Peyer's patch (tissue), 4 donors: ENCODE measurements at regions not wholly inside any gene's neighbourhood (a gene's known extent, or its start where the extent isn't known, plus 50 kb on each side); places are given as distances from the start of the nearest gene placed in this dataset.

Experiments used
- DNase-seq, 3 donors: peaks; one replicate each; pipeline ENCODE4 v3.0.0-alpha.2; 2017 to 2019
- H3K27ac ChIP-seq, 4 donors: fragments of 200-600 bp; sonication (generic); one replicate each; pipeline ENCODE4 v1.5.1; 2016 to 2019
- H3K27me3 ChIP-seq, 2 donors: fragments of 200-600 bp; sonication (generic); one replicate each; pipeline ENCODE4 v1.5.1; 2019
- H3K36me3 ChIP-seq, 3 donors: fragments of 200-600 bp; sonication (generic); one replicate each; pipeline ENCODE4 v1.5.1; 2016 to 2019
- H3K4me1 ChIP-seq, 4 donors: fragments of 200-600 bp; sonication (generic); one replicate each; pipeline ENCODE4 v1.5.1; 2016 to 2019
- H3K4me3 ChIP-seq, 4 donors: fragments of 200-600 bp; sonication (generic); 1 replicate in 3 of 4; 2 replicates in 1 of 4; pipeline ENCODE4 v1.5.1; 2016 to 2019; ENCODE audit warnings: mild to moderate bottlenecking in 1 of 4
- H3K9me3 ChIP-seq, 4 donors: fragments of 200-600 bp; sonication (generic); one replicate each; pipeline ENCODE4 v1.5.1; 2016 to 2019; ENCODE audit warnings: mild to moderate bottlenecking in 1 of 4
- CTCF ChIP-seq, 6 experiments: fragments of 450-650 bp in 4 of 6; fragments of 200-600 bp in 2 of 6; sonication (generic) in 1 of 6; IDR thresholded peaks; one replicate each; pipeline ENCODE4 v1.5.1; 2017 to 2019; ENCODE audit warnings: antibody characterized with exemption in 6 of 6, mild to moderate bottlenecking in 3 of 6, moderate library complexity in 1 of 6
- POLR2A ChIP-seq, 2 donors: fragments of 450-650 bp; IDR thresholded peaks; one replicate each; pipeline ENCODE4 v1.5.1; 2017; ENCODE audit warnings: antibody characterized with exemption in 2 of 2, mild to moderate bottlenecking in 2 of 2, moderate library complexity in 2 of 2

GRCh38 chr6:8953310-8953709 lies 518.0 kb upstream of the SLC35B3 start:
- H3K27me3 ChIP-seq = no peaks in the 10 kb centered on the region

GRCh38 chr6:8948733-8949132 lies 513.4 kb upstream of the SLC35B3 start:
- TF ChIP-seq POLR2A (IDR thresholded peaks at IDR 0.05) (no peak), CTCF (IDR thresholded peaks at IDR 0.05) (no peak)
- no peaks in the 10 kb centered on the region for H3K27me3 ChIP-seq
- no peak overlapping the region for H3K27ac ChIP-seq

More at GRCh38 chr6:8953310-8953709, 518.0 kb upstream of the SLC35B3 start:
- H3K36me3 ChIP-seq = no peaks in the 10 kb centered on the region
- no peak for TF ChIP-seq CTCF (IDR thresholded peaks at IDR 0.05)
- TF ChIP-seq POLR2A (IDR thresholded peaks at IDR 0.05) = no peak
- no peak overlapping the region for H3K27ac ChIP-seq
- no peak overlapping the region for H3K4me3 ChIP-seq
- no peaks in the 10 kb centered on the region for H3K4me1 ChIP-seq
- H3K9me3 ChIP-seq = no peaks in the 10 kb centered on the region
- no peak for DNase-seq

GRCh38 chr6:8947900-8948299 lies 512.6 kb upstream of the SLC35B3 start:
- Histone ChIP-seq H3K4me3 (no peak overlapping the region), H3K27me3 (no peaks in the 10 kb centered on the region), H3K36me3 (no peaks in the 10 kb centered on the region), H3K4me1 (no peaks in the 10 kb centered on the region), H3K9me3 (no peaks in the 10 kb centered on the region), H3K27ac (no peak overlapping the region)
- TF ChIP-seq CTCF (IDR thresholded peaks at IDR 0.05) = no peak
- no peak for TF ChIP-seq POLR2A (IDR thresholded peaks at IDR 0.05)
- no peak for DNase-seq

More at GRCh38 chr6:8948733-8949132, 513.4 kb upstream of the SLC35B3 start:
- Histone ChIP-seq H3K36me3 (no peaks in the 10 kb centered on the region), H3K4me3 (no peak overlapping the region), H3K9me3 (no peaks in the 10 kb centered on the region), H3K4me1 (no peaks in the 10 kb centered on the region)
- no peak for DNase-seq

- Histone ChIP-seq H3K9me3 (no peaks in the 10 kb centered on the region), H3K27me3 (no peaks in the 10 kb centered on the region), H3K4me3 (no peak overlapping the region), H3K4me1 (no peaks in the 10 kb centered on the region), H3K36me3 (no peaks in the 10 kb centered on the region), H3K27ac (no peak overlapping the region)
- DNase-seq = no peak
- TF ChIP-seq POLR2A (IDR thresholded peaks at IDR 0.05) = no peak
- no peak for TF ChIP-seq CTCF (IDR thresholded peaks at IDR 0.05)
Measured at GRCh38 chr6:8944548-8944947, 509.2 kb upstream of the SLC35B3 start.

GRCh38 chr6:8943073-8943472 lies 507.7 kb upstream of the SLC35B3 start:
- Histone ChIP-seq H3K27me3 (no peaks in the 10 kb centered on the region), H3K36me3 (no peaks in the 10 kb centered on the region), H3K9me3 (no peaks in the 10 kb centered on the region), H3K4me3 (no peak overlapping the region), H3K4me1 (no peaks in the 10 kb centered on the region), H3K27ac (no peak overlapping the region)
- TF ChIP-seq POLR2A (IDR thresholded peaks at IDR 0.05) (no peak), CTCF (IDR thresholded peaks at IDR 0.05) (no peak)
- DNase-seq = no peak

GRCh38 chr6:8941577-8941976 lies 506.2 kb upstream of the SLC35B3 start:
- TF ChIP-seq POLR2A (IDR thresholded peaks at IDR 0.05) = no peak
- TF ChIP-seq CTCF (IDR thresholded peaks at IDR 0.05) = no peak
- no peaks in the 10 kb centered on the region for H3K4me1 ChIP-seq
- H3K36me3 ChIP-seq = no peaks in the 10 kb centered on the region
- H3K27me3 ChIP-seq = no peaks in the 10 kb centered on the region
- DNase-seq = no peak
- no peaks in the 10 kb centered on the region for H3K9me3 ChIP-seq
- H3K27ac ChIP-seq = no peak overlapping the region
- no peak overlapping the region for H3K4me3 ChIP-seq
